ENCODE measurements at regions not wholly inside any gene's neighbourhood (a gene's known extent, or its start where the extent isn't known, plus 50 kb on each side); places are given as distances from the start of the nearest gene placed in this dataset.

DNA sequence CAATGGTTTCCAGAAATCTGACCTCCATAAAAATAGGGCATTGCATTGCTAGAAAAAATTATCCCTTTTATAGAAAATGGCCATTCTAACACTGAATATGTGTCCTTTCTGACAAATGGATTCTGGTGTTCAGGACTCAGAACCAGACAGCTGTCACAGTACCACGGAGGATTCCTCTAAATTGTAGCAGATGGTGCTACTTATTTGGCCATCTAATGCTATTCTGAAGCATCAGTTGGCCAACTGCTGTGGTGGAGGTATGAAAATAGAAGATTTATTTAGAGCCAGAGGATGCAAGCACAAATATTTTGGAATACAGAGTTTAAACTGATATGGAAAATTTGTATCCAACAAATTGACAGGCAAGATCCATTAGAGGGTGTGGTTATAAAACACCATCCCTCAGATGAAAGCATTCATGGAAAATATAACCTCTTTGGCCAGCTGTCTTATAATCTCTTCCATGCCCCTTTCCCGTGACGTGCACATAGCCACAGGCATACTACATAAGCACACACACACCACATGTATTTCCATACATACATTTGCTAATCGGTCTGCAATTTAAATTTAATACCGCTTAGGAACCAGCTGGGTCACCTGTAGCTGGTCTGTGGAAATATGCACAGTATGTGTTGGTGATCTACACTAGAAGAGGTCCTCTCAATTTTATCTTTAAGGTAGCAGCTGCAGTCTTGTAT, 302.7 kb upstream of the KCNMB2 start:
- TF ChIP-seq POLR2AphosphoS5 (IDR thresholded peaks at IDR 0.05; ENCODE audit: borderline replicate concordance, low read depth, low read length) (no peak), EZH2 (IDR thresholded peaks at IDR 0.05) (no peak)

All from SK-N-MC (cell line).